Body of pancreas (tissue), 4 donors: ENCODE measurements at regions not wholly inside any gene's neighbourhood (a gene's known extent, or its start where the extent isn't known, plus 50 kb on each side); places are given as distances from the start of the nearest gene placed in this dataset.

ENCODE experiments used
- ATAC-seq: fragments of 150-250 bp; one replicate; pipeline ENCODE4 v1.9.1; 2016
- DNase-seq, 4 donors: peaks; one replicate each; pipeline ENCODE4 v3.0.0-alpha.2; 2019
- H3K27ac ChIP-seq, 4 donors: fragments of 200-600 bp; sonication (generic); 1 replicate in 3 of 4; 2 replicates in 1 of 4; pipeline versions ENCODE4 v1.5.1 to v1.6.1; 2016 to 2019; ENCODE audit warnings: mild to moderate bottlenecking in 1 of 4, mixed read lengths in 1 of 4, moderate library complexity in 1 of 4
- H3K27me3 ChIP-seq, 2 donors: fragments of 200-600 bp; sonication (generic); one replicate each; pipeline ENCODE4 v1.6.0; 2016; ENCODE audit warnings: mild to moderate bottlenecking in 1 of 2
- H3K36me3 ChIP-seq, 2 donors: fragments of 200-600 bp; sonication (generic); replicated peaks in 1 of 2; 2 replicates each; pipeline ENCODE4 v1.5.1; 2016; ENCODE audit warnings: low read depth in 2 of 2; ENCODE audit not compliant: insufficient read depth in 1 of 2
- H3K4me1 ChIP-seq: fragments of 200-600 bp; sonication (generic); one replicate; pipeline ENCODE4 v1.6.0; 2016
- H3K4me3 ChIP-seq, 2 donors: fragments of 200-600 bp; sonication (generic); 1 replicate in 1 of 2; 2 replicates in 1 of 2; pipeline ENCODE4 v1.5.1; 2016 to 2019
- H3K9me3 ChIP-seq, 3 donors: fragments of 200-600 bp; sonication (generic); 1 replicate in 2 of 3; 2 replicates in 1 of 3; pipeline ENCODE4 v1.5.1; 2016
- POLR2A ChIP-seq, 3 donors: fragments of 450-650 bp; IDR thresholded peaks; one replicate each; pipeline ENCODE4 v1.6.1; 2016; ENCODE audit warnings: antibody characterized with exemption in 3 of 3, mild to moderate bottlenecking in 2 of 3
- WGBS, 2 donors: methylation state at CpG; one replicate each; pipeline ENCODE4 v1.1.5; 2017; 5-methylcytosine and 5-hydroxymethylcytosine counted together
- intact Hi-C: fragments of 100-400 bp; cut with DNase I; formaldehyde crosslinking; loops from one replicate; pipeline ENCODE4 v1.15.1; 2023
- TF ChIP-seq, protein P1 (sequence below), 7 experiments: fragments of 450-650 bp in 4 of 7; fragments of 200-600 bp in 3 of 7; sonication (generic) in 3 of 7; IDR thresholded peaks; one replicate each; pipeline ENCODE4 v1.5.1; 2016 to 2019; ENCODE audit warnings: antibody characterized with exemption in 7 of 7

DNA sequence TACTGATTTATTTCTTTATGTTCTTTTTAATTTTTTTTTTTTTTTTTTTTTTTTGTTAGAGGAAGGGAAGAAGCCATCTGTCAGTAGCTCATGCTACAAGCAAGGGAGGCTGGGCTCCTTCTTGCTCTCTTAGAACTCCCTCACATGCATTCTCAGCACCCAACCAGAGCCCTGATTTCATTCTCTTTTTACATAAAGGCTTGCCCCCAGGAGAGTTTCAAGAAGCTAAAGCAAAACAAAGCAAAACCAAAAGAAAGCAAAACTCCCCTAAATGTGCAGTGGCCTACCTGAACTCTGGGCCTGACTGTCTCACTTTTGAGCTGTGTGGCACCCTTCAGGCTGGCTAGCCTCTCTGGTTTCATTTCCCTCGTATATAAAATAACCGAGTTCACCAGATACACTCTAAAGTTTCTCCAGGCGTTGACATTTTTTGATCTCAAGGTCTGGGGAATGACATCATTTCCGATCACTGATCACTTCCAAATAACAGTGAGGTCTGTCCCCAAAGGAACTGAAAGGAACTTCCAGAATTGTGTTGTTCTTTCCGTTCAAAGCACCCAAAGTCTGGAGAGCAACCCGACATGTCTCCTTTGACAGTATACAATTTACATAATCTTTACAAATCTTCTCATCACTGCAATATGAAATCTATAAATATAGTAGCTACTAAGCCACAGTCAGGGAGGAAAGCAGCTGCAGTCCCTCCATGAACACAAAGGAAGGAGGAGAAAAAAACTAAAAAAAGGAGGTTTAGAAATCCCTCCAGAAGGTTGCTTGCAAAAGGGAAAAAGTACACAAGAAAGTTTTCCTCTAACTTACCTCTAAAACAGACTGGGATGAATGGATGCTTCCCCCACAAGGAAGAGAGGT, 145.6 kb upstream of the NCK2 start:
- no peak for DNase-seq
- WGBS, 2 donors = 66 to 85% methylated on average over 6 of the region's 6 CpGs
- Histone ChIP-seq H3K4me1 (no peaks in the 10 kb centered on the region), H3K9me3 (no peaks in the 10 kb centered on the region), H3K36me3 (no peaks in the 10 kb centered on the region), H3K27ac (no peak overlapping the region), H3K27me3 (no peaks in the 10 kb centered on the region), H3K4me3 (no peak overlapping the region)
- intact Hi-C loops = no loop called here
- no peak for ATAC-seq
- TF ChIP-seq, protein P1, sequence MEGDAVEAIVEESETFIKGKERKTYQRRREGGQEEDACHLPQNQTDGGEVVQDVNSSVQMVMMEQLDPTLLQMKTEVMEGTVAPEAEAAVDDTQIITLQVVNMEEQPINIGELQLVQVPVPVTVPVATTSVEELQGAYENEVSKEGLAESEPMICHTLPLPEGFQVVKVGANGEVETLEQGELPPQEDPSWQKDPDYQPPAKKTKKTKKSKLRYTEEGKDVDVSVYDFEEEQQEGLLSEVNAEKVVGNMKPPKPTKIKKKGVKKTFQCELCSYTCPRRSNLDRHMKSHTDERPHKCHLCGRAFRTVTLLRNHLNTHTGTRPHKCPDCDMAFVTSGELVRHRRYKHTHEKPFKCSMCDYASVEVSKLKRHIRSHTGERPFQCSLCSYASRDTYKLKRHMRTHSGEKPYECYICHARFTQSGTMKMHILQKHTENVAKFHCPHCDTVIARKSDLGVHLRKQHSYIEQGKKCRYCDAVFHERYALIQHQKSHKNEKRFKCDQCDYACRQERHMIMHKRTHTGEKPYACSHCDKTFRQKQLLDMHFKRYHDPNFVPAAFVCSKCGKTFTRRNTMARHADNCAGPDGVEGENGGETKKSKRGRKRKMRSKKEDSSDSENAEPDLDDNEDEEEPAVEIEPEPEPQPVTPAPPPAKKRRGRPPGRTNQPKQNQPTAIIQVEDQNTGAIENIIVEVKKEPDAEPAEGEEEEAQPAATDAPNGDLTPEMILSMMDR (IDR thresholded peaks at IDR 0.05) = no peak
- no peak for TF ChIP-seq POLR2A (IDR thresholded peaks at IDR 0.05)

DNA sequence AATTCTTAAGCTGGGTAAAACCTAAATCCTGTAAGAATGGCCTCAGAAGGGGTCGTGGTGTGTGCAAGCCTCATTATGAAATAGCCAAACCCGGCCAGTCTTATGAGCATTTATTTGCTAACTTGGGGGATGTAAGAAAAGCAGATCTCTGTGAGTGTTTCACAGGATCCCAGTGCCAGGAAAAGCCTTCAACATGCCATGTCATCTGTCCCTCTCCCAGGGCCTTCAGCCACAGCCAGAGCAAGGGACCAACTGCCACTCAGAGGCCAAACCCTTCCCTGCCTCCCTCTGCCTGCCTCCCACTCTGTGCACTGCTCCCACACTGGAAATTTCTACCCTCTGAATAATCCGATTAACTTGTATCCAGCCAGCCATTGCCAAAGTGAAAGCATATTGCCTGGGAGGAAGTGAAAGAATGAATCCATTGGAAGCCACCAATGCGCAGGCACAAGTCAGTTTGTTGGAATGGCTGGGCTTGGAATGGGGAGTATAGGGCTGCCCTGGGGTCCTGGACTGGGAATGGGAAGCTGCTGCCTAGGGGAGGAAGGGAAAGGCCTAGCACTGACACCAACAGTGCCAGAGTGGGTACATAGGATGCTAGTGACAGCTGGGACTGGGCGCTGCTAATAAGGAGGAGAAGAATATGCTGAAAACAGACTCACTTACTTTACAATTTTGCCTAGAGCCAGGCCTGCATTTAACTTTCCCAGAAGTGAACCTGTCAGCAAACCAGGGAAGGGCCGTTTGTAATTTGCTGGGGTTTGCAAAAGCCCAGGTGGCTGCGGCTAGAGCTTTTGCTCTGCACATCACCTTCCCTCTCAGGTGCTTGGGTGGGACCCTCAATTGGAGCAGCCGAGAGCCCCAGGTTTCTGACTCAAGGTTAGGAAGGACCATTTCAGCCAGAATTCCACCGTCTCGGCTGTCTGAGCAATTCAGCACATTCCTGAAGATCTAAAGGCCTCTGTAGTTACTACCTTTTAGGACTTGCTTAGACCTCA, 146.6 kb upstream of the NCK2 start:
- DNase-seq (no peak), ATAC-seq (no peak)
- 83 to 86% methylated on average over 10 of the region's 10 CpGs for WGBS, 2 donors
- Histone ChIP-seq H3K9me3 (no peaks in the 10 kb centered on the region), H3K4me1 (no peaks in the 10 kb centered on the region), H3K27me3 (no peaks in the 10 kb centered on the region), H3K4me3 (no peak overlapping the region), H3K27ac (no peak overlapping the region), H3K36me3 (no peaks in the 10 kb centered on the region)
- TF ChIP-seq, protein P1 (IDR thresholded peaks at IDR 0.05) = no peak
- TF ChIP-seq POLR2A (IDR thresholded peaks at IDR 0.05) = no peak
- intact Hi-C loops = no loop called here

DNA sequence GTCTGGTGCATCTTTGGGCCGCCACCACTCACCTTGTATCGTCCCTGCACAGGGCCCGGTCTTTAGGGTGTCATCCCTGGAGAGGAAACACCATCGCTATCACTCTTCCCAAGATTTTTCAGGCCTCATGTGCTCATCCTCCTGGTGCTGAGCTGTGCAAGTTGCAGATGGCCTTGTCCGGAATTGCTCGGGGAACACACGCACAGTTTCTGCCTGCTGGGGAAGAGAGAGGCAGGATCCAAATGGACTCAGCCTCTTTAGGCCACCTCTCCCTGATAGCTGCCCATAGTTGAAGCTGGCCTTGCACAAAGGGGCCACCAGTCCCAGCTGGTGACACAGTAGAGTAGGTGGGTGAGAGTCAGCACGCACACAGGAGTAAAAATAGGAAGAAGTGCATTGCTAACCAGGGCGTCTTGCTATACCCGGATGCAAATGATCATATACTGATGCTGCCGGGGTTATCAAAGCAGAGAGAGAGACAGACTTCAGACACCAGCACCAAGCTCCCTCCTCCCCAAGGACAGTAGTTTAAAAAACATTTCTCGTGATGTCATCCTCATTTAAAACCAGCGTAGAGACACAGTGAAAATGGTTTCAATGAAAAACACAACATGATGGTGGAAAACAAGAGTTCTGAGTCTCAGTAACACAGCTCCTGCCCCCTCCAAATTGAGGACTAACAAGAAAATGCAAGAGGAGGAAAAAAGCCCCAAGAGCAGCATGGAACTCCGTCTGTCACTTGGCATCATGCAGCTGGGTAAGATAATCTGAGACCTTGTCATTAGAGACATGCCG, 147.5 kb upstream of the NCK2 start:
- WGBS, 2 donors = 87 to 89% methylated on average over 15 of the region's 15 CpGs
- Histone ChIP-seq H3K4me3 (no peak overlapping the region), H3K27me3 (no peaks in the 10 kb centered on the region), H3K36me3 (no peaks in the 10 kb centered on the region), H3K9me3 (no peaks in the 10 kb centered on the region), H3K27ac (no peak overlapping the region), H3K4me1 (peaks cover 8% of the 10 kb centered on the region)
- ATAC-seq (no peak), DNase-seq (no peak)
- intact Hi-C loops = no loop called here
- no peak for TF ChIP-seq POLR2A (IDR thresholded peaks at IDR 0.05)
- TF ChIP-seq, protein P1 (IDR thresholded peaks at IDR 0.05) = no peak

DNA sequence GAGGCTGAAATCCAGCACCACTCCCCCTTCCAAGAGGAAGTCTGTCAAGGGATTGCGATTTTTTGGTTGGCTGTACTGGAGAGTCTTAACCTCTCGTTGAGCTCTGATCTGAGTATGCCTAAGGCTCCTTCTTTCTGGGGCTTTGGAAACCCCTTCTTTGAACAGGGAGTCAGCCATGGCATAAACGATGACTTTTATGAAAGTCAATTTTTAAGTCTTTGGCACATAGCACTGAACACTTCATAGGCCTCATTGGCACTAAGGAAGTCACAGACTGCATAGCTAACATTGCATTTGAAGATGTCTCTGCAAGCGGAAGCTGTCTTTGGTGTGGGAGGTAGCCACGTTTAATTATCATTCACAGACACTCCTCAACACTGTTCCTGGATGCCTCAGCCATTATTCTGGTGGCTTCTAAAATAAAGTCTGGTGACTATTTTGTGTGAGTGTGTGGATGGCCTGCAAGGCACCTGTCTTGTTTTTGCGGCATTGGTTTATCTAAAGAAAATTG, 148.2 kb upstream of the NCK2 start:
- intact Hi-C loops = no loop called here
- Histone ChIP-seq H3K27ac (no peak overlapping the region), H3K9me3 (no peaks in the 10 kb centered on the region), H3K27me3 (no peaks in the 10 kb centered on the region), H3K36me3 (no peaks in the 10 kb centered on the region), H3K4me3 (no peak overlapping the region), H3K4me1 (peaks cover 9% of the 10 kb centered on the region)
- no peak for DNase-seq
- no peak for ATAC-seq
- 85 to 86% methylated on average over 6 of the region's 6 CpGs for WGBS, 2 donors
- TF ChIP-seq POLR2A (IDR thresholded peaks at IDR 0.05) = no peak
- TF ChIP-seq, protein P1 (IDR thresholded peaks at IDR 0.05) = no peak
